ENCODE measurements at regions not wholly inside any gene's neighbourhood (a gene's known extent, or its start where the extent isn't known, plus 50 kb on each side); places are given as distances from the start of the nearest gene placed in this dataset.

DNA sequence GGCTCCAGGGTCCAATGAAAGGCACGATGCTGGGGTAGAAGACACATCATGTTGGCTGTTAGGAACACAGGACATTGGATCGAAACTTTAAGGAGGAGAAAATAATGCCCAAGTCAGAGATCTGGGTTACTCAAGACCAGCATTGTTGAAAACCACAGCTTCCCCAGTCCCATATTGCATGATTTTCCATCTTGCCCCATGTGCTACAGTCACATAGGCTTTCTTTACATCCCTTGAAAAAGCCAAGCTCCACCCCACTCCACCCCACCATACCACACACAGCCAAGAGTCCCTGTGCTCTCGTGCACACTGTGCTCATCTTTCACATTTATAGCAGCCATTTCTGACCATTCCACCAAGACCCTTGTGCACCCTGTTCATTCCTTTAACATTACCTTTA, 636.2 kb downstream of the DIAPH3 start:
- Histone ChIP-seq H3K4me1 (ENCODE audit: control insufficient read depth, low read length) (no peaks in the 10 kb centered on the region), H3K27ac (ENCODE audit: low read depth, low read length) (no peak overlapping the region), H3K79me2 (ENCODE audit: control insufficient read depth, low read length) (no peaks in the 10 kb centered on the region), H3F3A (ENCODE audit: control insufficient read depth, insufficient read depth) (no peaks in the 10 kb centered on the region), H3K4me2 (ENCODE audit: low read length) (no peak overlapping the region), H3K9me3 (ENCODE audit: control insufficient read depth, insufficient read depth, low read length) (no peaks in the 10 kb centered on the region), H3K4me3 (ENCODE audit: low read length) (no peak overlapping the region), H3K9me2 (replicated peaks; ENCODE audit: control insufficient read depth, low read length) (no peaks in the 10 kb centered on the region), H3K36me3 (ENCODE audit: control insufficient read depth, low read length) (no peaks in the 10 kb centered on the region), H3K27me3 (ENCODE audit: control insufficient read depth, low read length) (no peaks in the 10 kb centered on the region), H4K20me1 (ENCODE audit: control insufficient read depth, insufficient read depth, low read depth, low read length) (no peaks in the 10 kb centered on the region)
- TF ChIP-seq, protein P1, sequence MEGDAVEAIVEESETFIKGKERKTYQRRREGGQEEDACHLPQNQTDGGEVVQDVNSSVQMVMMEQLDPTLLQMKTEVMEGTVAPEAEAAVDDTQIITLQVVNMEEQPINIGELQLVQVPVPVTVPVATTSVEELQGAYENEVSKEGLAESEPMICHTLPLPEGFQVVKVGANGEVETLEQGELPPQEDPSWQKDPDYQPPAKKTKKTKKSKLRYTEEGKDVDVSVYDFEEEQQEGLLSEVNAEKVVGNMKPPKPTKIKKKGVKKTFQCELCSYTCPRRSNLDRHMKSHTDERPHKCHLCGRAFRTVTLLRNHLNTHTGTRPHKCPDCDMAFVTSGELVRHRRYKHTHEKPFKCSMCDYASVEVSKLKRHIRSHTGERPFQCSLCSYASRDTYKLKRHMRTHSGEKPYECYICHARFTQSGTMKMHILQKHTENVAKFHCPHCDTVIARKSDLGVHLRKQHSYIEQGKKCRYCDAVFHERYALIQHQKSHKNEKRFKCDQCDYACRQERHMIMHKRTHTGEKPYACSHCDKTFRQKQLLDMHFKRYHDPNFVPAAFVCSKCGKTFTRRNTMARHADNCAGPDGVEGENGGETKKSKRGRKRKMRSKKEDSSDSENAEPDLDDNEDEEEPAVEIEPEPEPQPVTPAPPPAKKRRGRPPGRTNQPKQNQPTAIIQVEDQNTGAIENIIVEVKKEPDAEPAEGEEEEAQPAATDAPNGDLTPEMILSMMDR (IDR thresholded peaks at IDR 0.05; ENCODE audit: low read depth, low read length, poor library complexity, severe bottlenecking), result no peak
- TF ChIP-seq EZH2phosphoT487 (IDR thresholded peaks at IDR 0.05; ENCODE audit: borderline replicate concordance, low read length), result no peak

DNA sequence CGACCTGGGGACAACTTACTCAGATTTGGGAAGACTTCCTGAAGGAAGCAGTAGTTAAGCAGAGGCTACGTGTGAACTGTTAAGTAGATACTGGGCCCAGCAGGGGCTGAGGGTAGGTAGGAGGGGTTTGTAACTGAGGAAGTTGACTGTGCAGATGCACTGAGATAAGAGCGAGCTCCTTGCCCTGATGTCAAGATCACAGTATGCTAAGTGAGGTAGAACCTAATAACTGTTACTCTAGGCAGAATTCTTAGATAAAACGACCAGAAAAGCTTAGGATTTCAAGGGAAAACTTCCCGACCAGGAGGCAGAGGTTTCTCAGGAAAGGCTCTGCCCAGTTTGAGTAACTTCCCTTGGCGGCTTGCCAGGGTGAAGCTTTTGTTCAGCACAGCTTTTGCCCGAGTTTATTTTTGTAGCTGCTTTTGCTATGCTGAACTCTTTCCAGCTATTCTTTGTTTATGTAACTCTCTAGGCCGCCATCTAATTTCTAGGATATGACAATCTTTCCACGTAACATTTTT, 632.1 kb downstream of the DIAPH3 start:
- no peak overlapping the region for H3K27ac ChIP-seq (ENCODE audit: low read depth, low read length)
- H3K4me3 ChIP-seq (ENCODE audit: low read length), result no peak overlapping the region
- H3K79me2 ChIP-seq (ENCODE audit: control insufficient read depth, low read length), result no peaks in the 10 kb centered on the region
- no peaks in the 10 kb centered on the region for H3K9me3 ChIP-seq (ENCODE audit: control insufficient read depth, insufficient read depth, low read length)
- H3K36me3 ChIP-seq (ENCODE audit: control insufficient read depth, low read length), result no peaks in the 10 kb centered on the region
- no peaks in the 10 kb centered on the region for H3K27me3 ChIP-seq (ENCODE audit: control insufficient read depth, low read length)
- H3F3A ChIP-seq (ENCODE audit: control insufficient read depth, insufficient read depth), result no peaks in the 10 kb centered on the region
- no peaks in the 10 kb centered on the region for H3K9me2 ChIP-seq (replicated peaks; ENCODE audit: control insufficient read depth, low read length)
- no peaks in the 10 kb centered on the region for H3K4me1 ChIP-seq (ENCODE audit: control insufficient read depth, low read length)
- H4K20me1 ChIP-seq (ENCODE audit: control insufficient read depth, insufficient read depth, low read depth, low read length), result no peaks in the 10 kb centered on the region
- no peak for TF ChIP-seq EZH2phosphoT487 (IDR thresholded peaks at IDR 0.05; ENCODE audit: borderline replicate concordance, low read length)
- TF ChIP-seq, protein P1 (IDR thresholded peaks at IDR 0.05; ENCODE audit: low read depth, low read length, poor library complexity, severe bottlenecking), result no peak
- H3K4me2 ChIP-seq (ENCODE audit: low read length), result no peak overlapping the region

DNA sequence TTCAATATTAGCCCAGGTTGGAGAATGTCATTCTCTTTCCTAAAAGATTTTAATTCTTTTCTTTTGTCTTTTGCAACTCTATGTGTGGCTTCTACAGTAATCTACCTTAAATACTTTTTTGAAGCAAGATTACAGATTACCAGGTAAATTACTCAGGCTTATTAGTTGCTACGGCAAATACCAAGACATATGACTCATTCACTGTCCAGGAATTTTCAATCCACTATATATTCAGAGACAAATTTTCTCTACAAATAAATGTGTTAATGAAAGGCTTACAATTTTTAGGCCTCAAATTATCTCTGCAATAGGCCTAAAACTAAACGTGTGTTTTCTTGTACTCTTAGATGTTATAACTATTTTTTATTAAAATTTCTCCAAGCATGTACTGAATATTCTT, 631.3 kb downstream of the DIAPH3 start:
- Histone ChIP-seq H3K4me2 (ENCODE audit: low read length) (no peak overlapping the region), H3F3A (ENCODE audit: control insufficient read depth, insufficient read depth) (no peaks in the 10 kb centered on the region), H3K9me2 (replicated peaks; ENCODE audit: control insufficient read depth, low read length) (no peaks in the 10 kb centered on the region), H3K9me3 (ENCODE audit: control insufficient read depth, insufficient read depth, low read length) (no peaks in the 10 kb centered on the region), H3K27me3 (ENCODE audit: control insufficient read depth, low read length) (no peaks in the 10 kb centered on the region), H4K20me1 (ENCODE audit: control insufficient read depth, insufficient read depth, low read depth, low read length) (no peaks in the 10 kb centered on the region), H3K4me3 (ENCODE audit: low read length) (no peak overlapping the region), H3K36me3 (ENCODE audit: control insufficient read depth, low read length) (no peaks in the 10 kb centered on the region), H3K4me1 (ENCODE audit: control insufficient read depth, low read length) (no peaks in the 10 kb centered on the region), H3K27ac (ENCODE audit: low read depth, low read length) (no peak overlapping the region), H3K79me2 (ENCODE audit: control insufficient read depth, low read length) (no peaks in the 10 kb centered on the region)
- TF ChIP-seq EZH2phosphoT487 (IDR thresholded peaks at IDR 0.05; ENCODE audit: borderline replicate concordance, low read length), result no peak
- TF ChIP-seq, protein P1 (IDR thresholded peaks at IDR 0.05; ENCODE audit: low read depth, low read length, poor library complexity, severe bottlenecking), result no peak

Measured in DOHH2 (cell line).